ENCODE measurements at regions not wholly inside any gene's neighbourhood (a gene's known extent, or its start where the extent isn't known, plus 50 kb on each side); places are given as distances from the start of the nearest gene placed in this dataset.

- no peak overlapping the region for H3K27ac ChIP-seq
- TF ChIP-seq CTCF (IDR thresholded peaks at IDR 0.05; ENCODE audit: low read depth, low read length, missing control alignments) = no peak
- DNase-seq = no peak
- no peaks in the 10 kb centered on the region for H3K27me3 ChIP-seq (replicated peaks)
- H3K4me3 ChIP-seq (ENCODE audit: low read depth, low read length) = no peak overlapping the region
- no peaks in the 10 kb centered on the region for H3K36me3 ChIP-seq (replicated peaks)
- in situ Hi-C loops (cut with HindIII; ENCODE audit: low pct_ligation_motif_present, low sequenced_read_pairs) = no loop called here
These were observed 516.1 kb upstream of the MAN1A1 start for GRCh38 chr6:119865466-119866350.

GRCh38 chr6:119862719-119863118 is 513.2 kb upstream of the MAN1A1 start:
- no peak overlapping the region for H3K27ac ChIP-seq
- H3K4me3 ChIP-seq (ENCODE audit: low read depth, low read length) = no peak overlapping the region
- no peaks in the 10 kb centered on the region for H3K27me3 ChIP-seq (replicated peaks)
- in situ Hi-C loops (cut with HindIII; ENCODE audit: low pct_ligation_motif_present, low sequenced_read_pairs) = no loop called here
- no peaks in the 10 kb centered on the region for H3K36me3 ChIP-seq (replicated peaks)
- DNase-seq = no peak
- no peak for TF ChIP-seq CTCF (IDR thresholded peaks at IDR 0.05; ENCODE audit: low read depth, low read length, missing control alignments)

- Histone ChIP-seq H3K36me3 (replicated peaks) (no peaks in the 10 kb centered on the region), H3K27ac (no peak overlapping the region), H3K27me3 (replicated peaks) (no peaks in the 10 kb centered on the region), H3K4me3 (ENCODE audit: low read depth, low read length) (no peak overlapping the region)
- in situ Hi-C loops (cut with HindIII; ENCODE audit: low pct_ligation_motif_present, low sequenced_read_pairs) = no loop called here
- DNase-seq = no peak
- TF ChIP-seq CTCF (IDR thresholded peaks at IDR 0.05; ENCODE audit: low read depth, low read length, missing control alignments) = no peak
These were observed 509.3 kb upstream of the MAN1A1 start for GRCh38 chr6:119858901-119859300.

DNA sequence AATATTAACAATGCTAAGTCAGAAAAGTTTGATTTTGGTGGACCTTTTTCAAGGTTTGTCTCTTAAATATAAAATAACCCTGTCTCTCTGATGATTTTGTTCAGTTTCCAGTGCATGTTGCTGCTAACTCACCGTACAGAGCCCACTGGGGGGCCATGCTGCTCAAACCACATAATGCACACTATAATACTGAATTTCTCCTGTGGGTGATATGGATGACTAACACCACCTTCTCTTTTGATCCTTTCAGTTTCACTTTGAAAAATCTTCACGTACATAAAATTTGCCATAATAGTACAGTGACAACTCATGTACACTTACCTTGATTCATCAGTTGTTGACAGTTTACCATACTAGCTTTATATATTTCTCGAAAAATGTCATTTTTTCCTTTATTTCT is 506.6 kb upstream of the MAN1A1 start:
- H3K36me3 ChIP-seq (replicated peaks) = no peaks in the 10 kb centered on the region
- in situ Hi-C loops (cut with HindIII; ENCODE audit: low pct_ligation_motif_present, low sequenced_read_pairs) = no loop called here
- DNase-seq = peak; percentile 1
- no peak overlapping the region for H3K4me3 ChIP-seq (ENCODE audit: low read depth, low read length)
- TF ChIP-seq CTCF (IDR thresholded peaks at IDR 0.05; ENCODE audit: low read depth, low read length, missing control alignments) = no peak
- H3K27ac ChIP-seq = no peak overlapping the region
- no peaks in the 10 kb centered on the region for H3K27me3 ChIP-seq (replicated peaks)

DNA sequence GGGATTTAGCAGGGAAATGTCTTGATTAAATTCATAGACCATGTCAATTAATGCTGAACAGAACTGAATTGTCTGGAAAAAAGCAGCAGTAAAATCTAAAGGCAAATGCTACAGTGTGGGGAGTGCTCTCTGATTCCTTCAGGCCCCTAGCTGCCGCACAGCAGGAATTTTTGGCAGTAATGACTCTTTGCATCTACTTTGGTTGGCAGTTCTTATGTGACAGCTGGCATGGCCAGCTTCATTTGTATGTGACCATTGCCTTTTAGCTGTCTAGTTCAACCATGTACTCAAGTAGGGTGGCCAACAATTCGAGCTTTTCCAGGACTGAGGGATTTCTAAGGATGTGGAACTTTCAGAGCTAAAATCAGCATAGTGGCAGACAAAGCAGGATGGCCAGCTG is 499.1 kb upstream of the MAN1A1 start:
- no peak for DNase-seq
- Histone ChIP-seq H3K4me3 (ENCODE audit: low read depth, low read length) (no peak overlapping the region), H3K36me3 (replicated peaks) (no peaks in the 10 kb centered on the region), H3K27me3 (replicated peaks) (no peaks in the 10 kb centered on the region), H3K27ac (no peak overlapping the region)
- TF ChIP-seq CTCF (IDR thresholded peaks at IDR 0.05; ENCODE audit: low read depth, low read length, missing control alignments) = no peak
- in situ Hi-C loops (cut with HindIII; ENCODE audit: low pct_ligation_motif_present, low sequenced_read_pairs) = no loop called here

DNA sequence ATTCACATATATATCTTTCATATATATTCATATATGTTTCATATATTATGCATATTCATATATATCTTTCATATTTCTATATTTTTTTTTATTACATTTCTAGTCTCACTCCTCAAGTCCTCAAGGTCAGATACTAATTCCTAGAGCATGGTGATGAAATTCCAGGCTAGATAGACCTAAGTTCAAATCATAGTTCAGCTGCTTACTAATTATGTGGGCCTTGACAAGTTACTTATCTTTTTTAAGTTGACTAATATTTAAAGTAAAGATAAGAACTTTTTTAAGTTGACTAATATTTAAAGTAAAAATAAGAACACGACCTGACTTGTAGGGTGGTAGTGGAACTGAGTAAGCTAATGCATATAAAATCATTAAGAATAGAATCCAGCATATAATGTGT is 495.6 kb upstream of the MAN1A1 start:
- DNase-seq = no peak
- H3K27ac ChIP-seq = no peak overlapping the region
- no peak for TF ChIP-seq CTCF (IDR thresholded peaks at IDR 0.05; ENCODE audit: low read depth, low read length, missing control alignments)
- no peaks in the 10 kb centered on the region for H3K36me3 ChIP-seq (replicated peaks)
- H3K4me3 ChIP-seq (ENCODE audit: low read depth, low read length) = no peak overlapping the region
- in situ Hi-C loops (cut with HindIII; ENCODE audit: low pct_ligation_motif_present, low sequenced_read_pairs) = no loop called here
- H3K27me3 ChIP-seq (replicated peaks) = no peaks in the 10 kb centered on the region

All from brain microvascular endothelial cell (primary cell).